Gastroesophageal sphincter (tissue), 4 donors: ENCODE measurements at regions not wholly inside any gene's neighbourhood (a gene's known extent, or its start where the extent isn't known, plus 50 kb on each side); places are given as distances from the start of the nearest gene placed in this dataset.
"Not testable (repeated sequence)": the region's sequence is repeated elsewhere in the genome, so short reads cannot be mapped to it uniquely, and the experiment has no call there.

Experiments used
- ATAC-seq: fragments of 150-250 bp; one replicate; pipeline ENCODE4 v1.9.1; 2016; ENCODE audit warnings: mild to moderate bottlenecking, moderate library complexity
- H3K27ac ChIP-seq, 4 donors: fragments of 200-600 bp; sonication (generic) in 3 of 4; 1 replicate in 3 of 4; 2 replicates in 1 of 4; pipeline ENCODE4 v1.5.1; 2016 to 2019
- H3K27me3 ChIP-seq: fragments of 200-600 bp; sonication (generic); one replicate; pipeline ENCODE4 v1.5.1; 2019
- H3K36me3 ChIP-seq, 2 donors: fragments of 200-600 bp; sonication (generic); one replicate each; pipeline ENCODE4 v1.5.1; 2019; ENCODE audit warnings: control low read depth in 1 of 2
- H3K4me1 ChIP-seq, 3 donors: fragments of 200-600 bp; sonication (generic); 1 replicate in 2 of 3; 2 replicates in 1 of 3; pipeline ENCODE4 v1.5.1; 2016 to 2019; ENCODE audit warnings: control low read depth in 2 of 3
- H3K4me3 ChIP-seq, 2 donors: fragments of 200-600 bp; sonication (generic); one replicate each; pipeline ENCODE4 v1.5.1; 2019; ENCODE audit warnings: mild to moderate bottlenecking in 1 of 2, moderate library complexity in 1 of 2
- H3K9me3 ChIP-seq, 3 donors: fragments of 200-600 bp; sonication (generic); one replicate each; pipeline ENCODE4 v1.5.1; 2017 to 2019; ENCODE audit warnings: control low read depth in 2 of 3
- EP300 ChIP-seq: sonication (generic); formaldehyde crosslinking; IDR thresholded peaks from one replicate; pipeline ENCODE4 v1.6.1; 2017; ENCODE audit warnings: antibody characterized with exemption, mild to moderate bottlenecking
- POLR2A ChIP-seq, 2 donors: fragments of 450-650 bp; IDR thresholded peaks; one replicate each; pipeline ENCODE4 v1.6.1; 2017; ENCODE audit warnings: antibody characterized with exemption in 2 of 2, mild to moderate bottlenecking in 2 of 2, moderate library complexity in 1 of 2
- POLR2AphosphoS5 ChIP-seq: sonication (generic); formaldehyde crosslinking; IDR thresholded peaks from one replicate; pipeline ENCODE4 v1.6.1; 2017; ENCODE audit warnings: antibody characterized with exemption
- WGBS, 2 donors: methylation state at CpG; one replicate each; pipeline ENCODE4 v1.1.5; 2018; ENCODE audit warnings: low coverage in 1 of 2; 5-methylcytosine and 5-hydroxymethylcytosine counted together
- TF ChIP-seq, protein P1 (sequence below), 4 experiments: fragments of 200-600 bp in 2 of 4; fragments of 450-650 bp in 2 of 4; sonication (generic) in 1 of 4; IDR thresholded peaks; one replicate each; pipeline ENCODE4 v1.5.1; 2017 to 2019; ENCODE audit warnings: antibody characterized with exemption in 4 of 4, mild to moderate bottlenecking in 2 of 4, moderate library complexity in 2 of 4

- no peaks in the 10 kb centered on the region for H3K36me3 ChIP-seq
- no peaks in the 10 kb centered on the region for H3K27me3 ChIP-seq
- 80 to 90% methylated on average over 1 to 8 of the region's 9 CpGs for WGBS, 2 donors
- H3K4me3 ChIP-seq = no peak overlapping the region
- H3K4me1 ChIP-seq = no peaks in the 10 kb centered on the region
- no peak for TF ChIP-seq POLR2A (IDR thresholded peaks at IDR 0.05)
- TF ChIP-seq POLR2AphosphoS5 = no peak
- no peak for TF ChIP-seq EP300
- TF ChIP-seq, protein P1, sequence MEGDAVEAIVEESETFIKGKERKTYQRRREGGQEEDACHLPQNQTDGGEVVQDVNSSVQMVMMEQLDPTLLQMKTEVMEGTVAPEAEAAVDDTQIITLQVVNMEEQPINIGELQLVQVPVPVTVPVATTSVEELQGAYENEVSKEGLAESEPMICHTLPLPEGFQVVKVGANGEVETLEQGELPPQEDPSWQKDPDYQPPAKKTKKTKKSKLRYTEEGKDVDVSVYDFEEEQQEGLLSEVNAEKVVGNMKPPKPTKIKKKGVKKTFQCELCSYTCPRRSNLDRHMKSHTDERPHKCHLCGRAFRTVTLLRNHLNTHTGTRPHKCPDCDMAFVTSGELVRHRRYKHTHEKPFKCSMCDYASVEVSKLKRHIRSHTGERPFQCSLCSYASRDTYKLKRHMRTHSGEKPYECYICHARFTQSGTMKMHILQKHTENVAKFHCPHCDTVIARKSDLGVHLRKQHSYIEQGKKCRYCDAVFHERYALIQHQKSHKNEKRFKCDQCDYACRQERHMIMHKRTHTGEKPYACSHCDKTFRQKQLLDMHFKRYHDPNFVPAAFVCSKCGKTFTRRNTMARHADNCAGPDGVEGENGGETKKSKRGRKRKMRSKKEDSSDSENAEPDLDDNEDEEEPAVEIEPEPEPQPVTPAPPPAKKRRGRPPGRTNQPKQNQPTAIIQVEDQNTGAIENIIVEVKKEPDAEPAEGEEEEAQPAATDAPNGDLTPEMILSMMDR (IDR thresholded peaks at IDR 0.05) = no peak
- H3K9me3 ChIP-seq = no peaks in the 10 kb centered on the region
- no peak overlapping the region for H3K27ac ChIP-seq
- no peak for ATAC-seq
Observed at GRCh38 chr21:22796147-22796546, 1797.9 kb downstream of the NCAM2 start.

- Histone ChIP-seq H3K9me3 (no peaks in the 10 kb centered on the region), H3K36me3 (no peaks in the 10 kb centered on the region), H3K4me1 (no peaks in the 10 kb centered on the region), H3K27me3 (no peaks in the 10 kb centered on the region), H3K27ac (no peak overlapping the region), H3K4me3 (no peak overlapping the region)
- TF ChIP-seq POLR2AphosphoS5 (no peak), EP300 (no peak), POLR2A (IDR thresholded peaks at IDR 0.05) (no peak)
- TF ChIP-seq, protein P1 (IDR thresholded peaks at IDR 0.05) = no peak
- ATAC-seq = no peak
- WGBS, 2 donors = 39 to 74% methylated on average over 3 of the region's 3 CpGs
Observed at GRCh38 chr21:22804151-22804550, 1805.9 kb downstream of the NCAM2 start.

DNA sequence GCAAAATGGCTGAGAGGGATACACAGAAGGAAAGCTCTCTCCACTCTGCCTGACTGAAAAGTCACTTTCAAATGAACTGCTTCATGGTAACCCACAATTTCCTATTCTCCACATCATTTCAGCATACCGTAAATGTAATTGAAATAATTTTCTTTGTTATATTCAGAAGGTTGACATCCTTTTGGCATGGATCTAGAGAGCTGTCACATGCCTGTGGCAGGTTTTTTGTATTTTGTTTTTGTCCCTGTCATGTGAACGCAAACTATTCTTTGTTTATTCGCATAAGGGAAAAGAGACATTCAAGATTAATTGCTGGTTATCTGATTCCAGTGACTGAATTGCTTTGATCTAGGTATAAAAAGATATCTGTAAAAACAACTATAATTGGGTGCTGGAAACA lies 1808.1 kb downstream of the NCAM2 start:
- H3K9me3 ChIP-seq = no peaks in the 10 kb centered on the region
- no peak overlapping the region for H3K27ac ChIP-seq
- ATAC-seq = no peak
- no peaks in the 10 kb centered on the region for H3K27me3 ChIP-seq
- no peaks in the 10 kb centered on the region for H3K36me3 ChIP-seq
- 77 to 81% methylated on average over 3 of the region's 3 CpGs for WGBS, 2 donors
- no peak overlapping the region for H3K4me3 ChIP-seq
- no peaks in the 10 kb centered on the region for H3K4me1 ChIP-seq
- TF ChIP-seq EP300 = no peak
- no peak for TF ChIP-seq POLR2AphosphoS5
- no peak for TF ChIP-seq POLR2A (IDR thresholded peaks at IDR 0.05)

DNA sequence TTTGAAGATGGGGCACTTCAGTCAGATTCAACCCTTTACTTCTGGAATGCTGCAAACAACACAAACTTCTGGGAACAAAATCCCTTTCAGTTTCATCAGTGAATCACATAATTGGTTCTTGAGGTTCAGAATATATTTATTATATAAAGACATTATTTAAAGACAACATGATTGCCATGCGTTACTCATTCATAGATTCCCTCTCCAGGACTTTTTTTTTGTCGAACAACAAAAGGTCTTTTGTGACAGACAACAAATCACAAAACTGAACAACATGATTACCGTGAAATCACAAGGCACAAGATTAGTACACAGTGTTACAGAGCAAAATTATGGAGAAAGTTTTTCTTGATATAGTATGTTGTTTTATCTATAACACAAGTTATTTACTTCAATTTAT lies 1815.0 kb downstream of the NCAM2 start:
- Histone ChIP-seq H3K4me3 (no peak overlapping the region), H3K36me3 (no peaks in the 10 kb centered on the region), H3K27ac (no peak overlapping the region), H3K4me1 (no peaks in the 10 kb centered on the region), H3K9me3 (no peaks in the 10 kb centered on the region), H3K27me3 (no peaks in the 10 kb centered on the region)
- WGBS, 2 donors = 44 to 63% methylated on average over 3 of the region's 3 CpGs
- TF ChIP-seq, protein P1 (IDR thresholded peaks at IDR 0.05) = no peak
- no peak for TF ChIP-seq POLR2AphosphoS5
- no peak for TF ChIP-seq EP300
- no peak for TF ChIP-seq POLR2A (IDR thresholded peaks at IDR 0.05)
- no peak for ATAC-seq

DNA sequence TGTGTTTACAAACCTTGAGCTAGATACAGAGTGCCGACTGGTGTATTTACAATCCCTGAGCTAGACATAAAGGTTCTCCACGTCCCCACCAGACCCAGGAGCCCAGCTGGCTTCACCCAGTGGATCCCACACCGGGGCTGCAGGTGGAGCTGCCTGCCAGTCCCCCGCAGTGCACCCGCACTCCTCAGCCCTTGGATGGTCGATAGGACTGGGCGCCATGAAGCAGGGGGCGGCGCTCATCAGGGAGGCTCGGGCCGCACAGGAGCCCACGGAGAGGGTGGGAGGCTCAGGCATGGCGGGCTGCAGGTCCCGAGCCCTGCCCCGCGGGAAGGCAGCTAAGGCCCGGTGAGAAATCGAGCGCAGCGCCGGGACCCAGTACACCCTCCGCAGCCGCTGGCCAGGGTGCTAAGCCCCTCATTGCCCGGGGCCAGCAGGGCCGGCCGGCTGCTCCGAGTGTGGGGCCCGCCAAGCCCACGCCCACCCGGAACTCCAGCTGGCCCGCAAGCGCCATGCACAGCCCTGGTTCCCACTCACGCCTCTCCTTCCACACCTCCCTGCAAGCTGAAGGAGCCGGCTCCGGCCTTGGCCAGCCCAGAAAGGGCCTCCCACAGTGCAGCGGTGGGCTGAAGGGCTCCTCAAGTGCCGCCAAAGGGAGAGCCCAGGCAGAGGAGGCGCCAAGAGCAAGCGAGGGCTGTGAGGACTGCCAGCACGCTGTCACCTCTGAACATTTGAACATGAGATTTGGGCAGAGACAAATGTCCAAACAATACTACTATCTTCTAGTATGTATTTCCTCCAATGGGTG lies 1820.7 kb downstream of the NCAM2 start:
- WGBS, 2 donors = 92% methylated on average over 4 of the region's 40 CpGs; no CpG with 5 or more reads in 1 of the 2 donors
- not testable (repeated sequence) for H3K27me3 ChIP-seq, ATAC-seq, H3K4me1 ChIP-seq, H3K9me3 ChIP-seq, H3K4me3 ChIP-seq, H3K27ac ChIP-seq, H3K36me3 ChIP-seq

DNA sequence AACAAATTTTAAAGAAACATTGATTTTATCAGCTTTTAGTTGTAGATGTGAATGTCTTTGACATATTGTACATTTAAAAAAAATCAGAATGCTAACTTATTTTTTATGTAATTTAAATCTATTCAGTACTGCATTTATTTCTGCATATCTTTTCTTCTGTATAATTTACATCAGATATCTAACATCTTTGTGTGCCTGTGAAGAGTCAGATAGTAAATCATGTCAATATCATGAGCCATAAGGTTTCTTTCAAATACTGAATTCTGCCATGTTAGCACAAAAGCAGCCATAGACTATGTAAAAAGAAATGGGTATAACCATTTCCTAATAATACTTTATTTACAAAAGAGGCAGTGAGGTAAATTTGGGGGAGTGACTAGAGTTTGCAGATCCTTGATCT lies 1829.2 kb downstream of the NCAM2 start:
- no peaks in the 10 kb centered on the region for H3K4me1 ChIP-seq
- H3K9me3 ChIP-seq = peaks cover 0 to 15% (median 0%) of the 10 kb centered on the region in 3 donors
- ATAC-seq = no peak
- H3K27me3 ChIP-seq = no peaks in the 10 kb centered on the region
- H3K27ac ChIP-seq = no peak overlapping the region
- no peaks in the 10 kb centered on the region for H3K36me3 ChIP-seq
- no peak overlapping the region for H3K4me3 ChIP-seq
- TF ChIP-seq EP300 (no peak), POLR2A (IDR thresholded peaks at IDR 0.05) (no peak), POLR2AphosphoS5 (no peak)
- TF ChIP-seq, protein P1 (IDR thresholded peaks at IDR 0.05) = no peak
